ENCODE measurements at regions not wholly inside any gene's neighbourhood (a gene's known extent, or its start where the extent isn't known, plus 50 kb on each side); places are given as distances from the start of the nearest gene placed in this dataset.
"Not testable (repeated sequence)": the region's sequence is repeated elsewhere in the genome, so short reads cannot be mapped to it uniquely, and the experiment has no call there.

DNA sequence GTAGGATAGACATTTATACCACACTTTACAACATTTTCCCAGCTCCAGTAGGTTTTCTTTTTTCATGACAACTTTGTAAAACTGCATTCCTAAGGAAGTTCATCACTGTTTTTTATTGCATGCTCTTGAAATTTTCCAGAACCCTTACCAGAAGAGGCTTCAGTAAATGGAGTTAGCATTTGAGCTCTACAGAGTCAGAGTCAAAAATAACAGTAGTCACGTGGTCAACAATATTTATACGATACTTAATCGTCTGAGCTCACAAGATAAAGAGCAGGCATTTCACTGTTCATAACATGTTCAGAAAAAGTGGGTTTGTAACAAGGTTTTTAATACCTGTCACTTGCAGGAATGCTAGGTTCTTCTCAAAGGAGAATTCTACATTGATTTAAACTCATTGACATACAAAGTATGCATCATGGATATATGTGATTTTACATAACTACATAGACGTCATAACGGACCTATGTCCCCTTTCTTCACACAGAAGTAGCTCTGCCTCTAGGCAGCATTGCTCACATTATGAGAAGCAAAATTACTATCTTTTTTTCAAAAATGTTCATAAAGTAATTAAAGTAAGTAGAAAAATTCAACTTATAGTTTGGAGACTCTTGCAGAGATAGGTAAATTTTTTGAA lies 187.0 kb upstream of the COL3A1 start:
- Histone ChIP-seq H3K4me1 (ENCODE audit: low read depth) (no peaks in the 10 kb centered on the region), H3K27me3 (no peaks in the 10 kb centered on the region), H3K9me3 (ENCODE audit: low read depth) (no peaks in the 10 kb centered on the region), H3K27ac (no peak overlapping the region), H3K36me3 (no peaks in the 10 kb centered on the region), H3K4me3 (no peak overlapping the region)
- TF ChIP-seq CTCF (IDR thresholded peaks at IDR 0.05; ENCODE audit: low read depth, low read length) = no peak
- DNase-seq (ENCODE audit: low read depth in 1 of 2, low spot score in 1 of 2) = peak in 1 of 2 donors; percentile 85

DNA sequence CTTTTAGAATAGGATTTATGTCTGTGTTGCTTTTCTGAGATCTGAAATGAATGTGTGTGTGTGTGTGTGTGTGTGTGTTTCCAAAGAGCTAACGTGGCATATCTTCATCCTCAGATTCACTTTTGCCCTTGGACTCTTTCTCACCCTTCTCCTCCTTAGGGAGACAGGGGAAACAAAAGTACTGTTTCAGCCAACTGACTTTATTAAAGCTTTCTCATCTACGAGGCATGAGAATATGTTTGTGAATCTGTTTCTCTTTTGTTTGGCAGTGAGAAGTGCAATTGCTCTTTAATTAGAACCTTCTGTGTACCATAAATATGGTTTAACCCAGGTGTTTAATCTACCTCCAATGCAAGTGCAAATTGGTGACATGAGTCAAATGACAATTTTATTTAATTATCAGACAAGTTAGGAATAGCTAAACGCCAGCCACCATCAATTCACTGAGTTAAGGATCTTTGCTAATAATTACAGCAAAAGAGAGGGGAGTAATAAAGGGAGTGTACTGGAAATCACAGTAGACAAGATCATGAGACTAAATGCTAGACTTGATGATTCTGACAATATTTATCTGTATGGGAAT lies 186.4 kb upstream of the COL3A1 start:
- H3K4me3 ChIP-seq = no peak overlapping the region
- no peaks in the 10 kb centered on the region for H3K9me3 ChIP-seq (ENCODE audit: low read depth)
- no peaks in the 10 kb centered on the region for H3K36me3 ChIP-seq
- H3K27ac ChIP-seq = no peak overlapping the region
- H3K27me3 ChIP-seq = no peaks in the 10 kb centered on the region
- no peaks in the 10 kb centered on the region for H3K4me1 ChIP-seq (ENCODE audit: low read depth)
- no peak for TF ChIP-seq CTCF (IDR thresholded peaks at IDR 0.05; ENCODE audit: low read depth, low read length)
- peak in 1 of 2 donors; percentile 84 for DNase-seq (ENCODE audit: low read depth in 1 of 2, low spot score in 1 of 2)

GRCh38 chr2:188788621-188789020 lies 185.6 kb upstream of the COL3A1 start:
- no peaks in the 10 kb centered on the region for H3K9me3 ChIP-seq (ENCODE audit: low read depth)
- no peaks in the 10 kb centered on the region for H3K4me1 ChIP-seq (ENCODE audit: low read depth)
- TF ChIP-seq CTCF (IDR thresholded peaks at IDR 0.05; ENCODE audit: low read depth, low read length) = no peak
- no peaks in the 10 kb centered on the region for H3K27me3 ChIP-seq
- no peak overlapping the region for H3K27ac ChIP-seq
- DNase-seq (ENCODE audit: low read depth in 1 of 2, low spot score in 1 of 2) = peak in 1 of 2 donors; percentile 95
- no peak overlapping the region for H3K4me3 ChIP-seq
- no peaks in the 10 kb centered on the region for H3K36me3 ChIP-seq

- H3K4me3 ChIP-seq = no peak overlapping the region
- no peak for TF ChIP-seq CTCF (IDR thresholded peaks at IDR 0.05; ENCODE audit: low read depth, low read length)
- H3K36me3 ChIP-seq = no peaks in the 10 kb centered on the region
- H3K27me3 ChIP-seq = no peaks in the 10 kb centered on the region
- no peaks in the 10 kb centered on the region for H3K9me3 ChIP-seq (ENCODE audit: low read depth)
- H3K27ac ChIP-seq = no peak overlapping the region
- H3K4me1 ChIP-seq (ENCODE audit: low read depth) = no peaks in the 10 kb centered on the region
- DNase-seq (ENCODE audit: low read depth in 1 of 2, low spot score in 1 of 2) = no peak
These were observed 184.2 kb upstream of the COL3A1 start for GRCh38 chr2:188789951-188790350.

GRCh38 chr2:188794453-188794852 lies 179.7 kb upstream of the COL3A1 start:
- H3K36me3 ChIP-seq; H3K9me3 ChIP-seq (ENCODE audit: low read depth); H3K27me3 ChIP-seq; DNase-seq (ENCODE audit: low read depth in 1 of 2, low spot score in 1 of 2); H3K4me1 ChIP-seq (ENCODE audit: low read depth); H3K27ac ChIP-seq; H3K4me3 ChIP-seq: not testable (repeated sequence)

DNA sequence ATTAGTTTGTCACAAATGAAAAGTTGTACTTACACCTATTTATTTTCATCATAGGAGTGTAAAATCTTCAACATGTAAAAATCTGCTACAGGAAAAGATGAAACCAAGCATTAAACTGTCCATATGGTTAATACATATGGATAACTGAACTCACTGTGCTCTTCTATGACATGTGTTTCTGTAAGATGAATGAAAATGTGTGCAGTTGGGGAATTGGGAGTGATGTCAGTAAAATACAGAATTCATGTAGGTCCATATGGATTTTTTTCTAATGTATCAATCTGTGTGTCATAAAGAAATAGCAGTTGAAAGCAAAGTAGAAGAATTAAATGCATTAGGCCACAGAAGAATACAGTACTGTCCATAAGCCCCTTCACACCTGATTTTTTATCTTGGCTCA lies 178.4 kb upstream of the COL3A1 start:
- H3K9me3 ChIP-seq (ENCODE audit: low read depth) = no peaks in the 10 kb centered on the region
- no peaks in the 10 kb centered on the region for H3K36me3 ChIP-seq
- TF ChIP-seq CTCF (IDR thresholded peaks at IDR 0.05; ENCODE audit: low read depth, low read length) = no peak
- H3K27ac ChIP-seq = no peak overlapping the region
- no peak for DNase-seq (ENCODE audit: low read depth in 1 of 2, low spot score in 1 of 2)
- no peaks in the 10 kb centered on the region for H3K4me1 ChIP-seq (ENCODE audit: low read depth)
- H3K4me3 ChIP-seq = no peak overlapping the region
- no peaks in the 10 kb centered on the region for H3K27me3 ChIP-seq

Data from cardiac muscle cell (in vitro differentiated cells and primary cell).